ENCODE measurements at regions not wholly inside any gene's neighbourhood (a gene's known extent, or its start where the extent isn't known, plus 50 kb on each side); places are given as distances from the start of the nearest gene placed in this dataset.
A peak's percentile ranks its signal among the peaks of the same experiment; 100 is the strongest.

DNA sequence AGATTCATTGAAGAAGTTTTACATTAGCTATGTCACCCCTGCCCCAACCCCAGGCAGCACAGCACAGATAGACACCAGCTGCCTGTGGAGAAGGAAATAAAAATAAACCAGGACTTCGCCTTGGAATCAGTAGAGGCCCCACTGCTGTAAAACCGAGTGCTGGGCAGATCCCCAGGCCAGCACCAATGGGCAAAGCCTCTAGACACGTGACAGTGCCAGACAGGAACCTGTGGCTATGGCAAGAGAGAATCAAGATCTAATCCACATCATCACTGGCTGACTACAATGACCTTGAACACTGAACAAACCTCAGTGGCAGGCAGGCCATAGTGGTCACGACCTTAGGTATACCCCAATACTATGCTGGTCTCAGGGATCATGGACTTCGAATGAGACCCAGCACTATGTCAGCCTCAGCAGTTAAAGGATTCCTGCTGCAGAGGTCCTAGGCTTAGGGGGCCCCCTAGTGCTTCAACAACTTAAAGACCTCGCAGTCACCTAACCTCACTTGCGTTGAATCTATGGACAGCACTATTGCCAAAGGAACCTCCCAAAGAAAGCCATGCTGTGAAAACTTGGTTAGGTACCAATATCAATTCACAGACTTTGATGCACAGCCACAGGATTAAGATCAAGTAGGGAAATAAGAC is 2118.6 kb upstream of the C9orf72 start:
- POLR2A ChIA-PET: no interaction called here
- H3K36me3 ChIP-seq (ENCODE audit: control insufficient read depth in 4 of 4, insufficient read depth in 4 of 4, low read length in 3 of 4): no peaks in the 10 kb centered on the region
- H3K27me3 ChIP-seq (replicated peaks in 2 of 5; ENCODE audit: control insufficient read depth in 4 of 5, insufficient read depth in 5 of 5, low read length in 4 of 5): no peaks in the 10 kb centered on the region
- WGBS (ENCODE audit: insufficient coverage): 65% methylated on average over 5 of the region's 7 CpGs
- H3K4me3 ChIP-seq (ENCODE audit: control insufficient read depth in 1 of 7, extremely low read depth in 1 of 7, insufficient read depth in 4 of 7, low read depth in 2 of 7, low read length in 6 of 7): no peak overlapping the region
- H3K27ac ChIP-seq (ENCODE audit: insufficient read depth in 1 of 2, low read depth in 1 of 2, low read length in 2 of 2, poor library complexity in 1 of 2, severe bottlenecking in 2 of 2): no peak overlapping the region
- no peaks in the 10 kb centered on the region for H3K4me1 ChIP-seq (ENCODE audit: control extremely low read depth in 1 of 4, control insufficient read depth in 4 of 4, insufficient read depth in 4 of 4, low read length in 3 of 4)
- DNase-seq: peak; percentile 9 to 31 (median 30)
- H3K9me3 ChIP-seq (ENCODE audit: control extremely low read depth in 1 of 5, control insufficient read depth in 4 of 5, insufficient read depth in 2 of 5, low read depth in 1 of 5, low read length in 4 of 5): peaks cover 0 to 3% (median 0%) of the 10 kb centered on the region in 5 experiments
- CTCF ChIA-PET: interaction anchor here (1.0 to 1.3 kb wide), 2 partner anchors 12 to 917 kb away, joined by 3 to 5 read pairs; no protein-coding TSS in a partner anchor

DNA sequence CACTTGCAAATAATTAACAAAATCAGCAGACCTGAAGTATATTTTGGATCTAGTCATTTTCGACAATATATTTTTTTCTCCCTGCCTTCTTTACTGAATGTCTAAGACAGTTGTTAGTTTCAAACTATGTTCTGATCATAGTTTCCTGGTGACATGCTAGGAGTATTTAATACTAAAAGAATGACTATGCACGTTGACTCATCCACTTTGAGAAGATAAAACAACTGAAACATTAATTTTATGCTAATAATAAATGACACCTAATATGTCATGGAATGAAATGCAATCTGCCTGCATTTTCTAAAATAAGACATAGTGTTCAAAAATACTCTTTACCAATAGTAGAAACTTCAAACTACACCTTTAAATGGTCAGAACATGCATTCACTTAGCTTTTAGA is 2123.7 kb upstream of the C9orf72 start:
- Histone ChIP-seq H3K4me1 (ENCODE audit: control extremely low read depth in 1 of 4, control insufficient read depth in 4 of 4, insufficient read depth in 4 of 4, low read length in 3 of 4) (no peaks in the 10 kb centered on the region), H3K27me3 (replicated peaks in 2 of 5; ENCODE audit: control insufficient read depth in 4 of 5, insufficient read depth in 5 of 5, low read length in 4 of 5) (no peaks in the 10 kb centered on the region), H3K9me3 (ENCODE audit: control extremely low read depth in 1 of 5, control insufficient read depth in 4 of 5, insufficient read depth in 2 of 5, low read depth in 1 of 5, low read length in 4 of 5) (peaks cover 0 to 3% (median 0%) of the 10 kb centered on the region in 5 experiments), H3K4me3 (ENCODE audit: control insufficient read depth in 1 of 7, extremely low read depth in 1 of 7, insufficient read depth in 4 of 7, low read depth in 2 of 7, low read length in 6 of 7) (no peak overlapping the region), H3K36me3 (ENCODE audit: control insufficient read depth in 4 of 4, insufficient read depth in 4 of 4, low read length in 3 of 4) (no peaks in the 10 kb centered on the region), H3K27ac (ENCODE audit: insufficient read depth in 1 of 2, low read depth in 1 of 2, low read length in 2 of 2, poor library complexity in 1 of 2, severe bottlenecking in 2 of 2) (no peak overlapping the region)
- no CpG with 5 or more reads among the region's 2 CpGs for WGBS (ENCODE audit: insufficient coverage)
- DNase-seq: no peak
- ChIA-PET CTCF (no interaction called here), POLR2A (no interaction called here)

DNA sequence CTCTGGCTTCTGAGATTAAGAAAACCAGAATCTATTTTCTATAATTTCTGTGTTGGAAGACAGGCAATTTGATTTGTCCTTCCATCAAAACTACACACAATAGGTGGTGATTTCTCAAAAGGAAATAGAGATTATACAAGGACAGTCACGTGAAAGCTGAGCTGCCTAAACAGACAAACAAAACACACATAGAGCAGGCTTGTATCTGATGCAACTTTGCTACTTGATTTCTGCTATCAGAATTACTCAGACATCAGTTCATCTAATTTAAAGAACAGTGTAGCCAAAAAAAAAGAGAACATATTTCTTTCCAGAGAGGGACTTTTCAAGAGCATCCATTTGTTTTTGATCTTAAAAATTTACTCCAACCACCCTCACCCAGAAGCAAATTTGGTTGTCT is 2128.3 kb upstream of the C9orf72 start:
- no peak for DNase-seq
- no peaks in the 10 kb centered on the region for H3K36me3 ChIP-seq (ENCODE audit: control insufficient read depth in 4 of 4, insufficient read depth in 4 of 4, low read length in 3 of 4)
- CTCF ChIA-PET: no interaction called here
- no peak overlapping the region for H3K27ac ChIP-seq (ENCODE audit: insufficient read depth in 1 of 2, low read depth in 1 of 2, low read length in 2 of 2, poor library complexity in 1 of 2, severe bottlenecking in 2 of 2)
- no peaks in the 10 kb centered on the region for H3K27me3 ChIP-seq (replicated peaks in 2 of 5; ENCODE audit: control insufficient read depth in 4 of 5, insufficient read depth in 5 of 5, low read length in 4 of 5)
- H3K4me3 ChIP-seq (ENCODE audit: control insufficient read depth in 1 of 7, extremely low read depth in 1 of 7, insufficient read depth in 4 of 7, low read depth in 2 of 7, low read length in 6 of 7): no peak overlapping the region
- H3K9me3 ChIP-seq (ENCODE audit: control extremely low read depth in 1 of 5, control insufficient read depth in 4 of 5, insufficient read depth in 2 of 5, low read depth in 1 of 5, low read length in 4 of 5): no peaks in the 10 kb centered on the region
- POLR2A ChIA-PET: no interaction called here
- H3K4me1 ChIP-seq (ENCODE audit: control extremely low read depth in 1 of 4, control insufficient read depth in 4 of 4, insufficient read depth in 4 of 4, low read length in 3 of 4): no peaks in the 10 kb centered on the region
- 86% methylated on average over 1 of the region's 1 CpG for WGBS (ENCODE audit: insufficient coverage)

DNA sequence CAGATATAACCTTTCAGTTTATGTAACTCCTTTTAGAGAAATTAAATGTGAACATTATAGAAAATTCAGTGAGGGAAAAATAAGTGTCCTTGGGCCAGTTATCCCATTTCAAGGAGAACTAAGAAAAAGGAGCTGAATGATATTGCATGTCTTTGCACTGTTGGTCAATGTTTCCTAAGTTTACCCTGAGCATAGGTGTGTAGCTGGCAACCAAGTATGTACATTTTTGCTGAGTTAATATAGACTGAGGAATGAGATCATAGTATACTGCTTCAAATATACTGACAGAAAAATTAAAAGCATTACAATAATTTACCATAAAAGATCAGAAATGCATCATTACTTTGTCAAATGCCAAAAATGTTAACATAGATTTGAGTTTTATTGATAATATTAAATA is 2128.7 kb upstream of the C9orf72 start:
- Histone ChIP-seq H3K36me3 (ENCODE audit: control insufficient read depth in 4 of 4, insufficient read depth in 4 of 4, low read length in 3 of 4) (no peaks in the 10 kb centered on the region), H3K27ac (ENCODE audit: insufficient read depth in 1 of 2, low read depth in 1 of 2, low read length in 2 of 2, poor library complexity in 1 of 2, severe bottlenecking in 2 of 2) (no peak overlapping the region), H3K9me3 (ENCODE audit: control extremely low read depth in 1 of 5, control insufficient read depth in 4 of 5, insufficient read depth in 2 of 5, low read depth in 1 of 5, low read length in 4 of 5) (no peaks in the 10 kb centered on the region), H3K27me3 (replicated peaks in 2 of 5; ENCODE audit: control insufficient read depth in 4 of 5, insufficient read depth in 5 of 5, low read length in 4 of 5) (no peaks in the 10 kb centered on the region), H3K4me1 (ENCODE audit: control extremely low read depth in 1 of 4, control insufficient read depth in 4 of 4, insufficient read depth in 4 of 4, low read length in 3 of 4) (no peaks in the 10 kb centered on the region), H3K4me3 (ENCODE audit: control insufficient read depth in 1 of 7, extremely low read depth in 1 of 7, insufficient read depth in 4 of 7, low read depth in 2 of 7, low read length in 6 of 7) (no peak overlapping the region)
- POLR2A ChIA-PET: no interaction called here
- DNase-seq: no peak
- CTCF ChIA-PET: no interaction called here

DNA sequence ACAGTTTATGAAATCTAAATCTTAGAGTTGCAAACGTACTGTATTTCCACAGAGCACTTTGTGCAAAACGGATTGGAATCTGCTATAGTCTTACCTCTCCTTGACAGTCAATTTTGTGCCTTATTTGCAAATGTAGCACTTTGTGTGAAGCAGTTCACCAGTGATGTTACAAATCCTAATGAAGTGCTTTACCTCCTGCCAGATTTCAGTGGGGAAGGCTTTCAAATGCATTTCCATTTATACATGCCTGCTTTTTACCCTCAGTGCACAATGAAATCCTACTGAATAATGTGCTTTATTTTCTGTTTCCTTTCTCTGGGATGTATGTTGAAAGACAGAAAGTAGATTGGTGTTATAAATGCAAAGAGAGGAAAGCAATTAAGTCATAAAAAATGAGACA is 2141.6 kb upstream of the C9orf72 start:
- Histone ChIP-seq H3K4me1 (ENCODE audit: control extremely low read depth in 1 of 4, control insufficient read depth in 4 of 4, insufficient read depth in 4 of 4, low read length in 3 of 4) (no peaks in the 10 kb centered on the region), H3K36me3 (ENCODE audit: control insufficient read depth in 4 of 4, insufficient read depth in 4 of 4, low read length in 3 of 4) (no peaks in the 10 kb centered on the region), H3K27me3 (replicated peaks in 2 of 5; ENCODE audit: control insufficient read depth in 4 of 5, insufficient read depth in 5 of 5, low read length in 4 of 5) (no peaks in the 10 kb centered on the region), H3K4me3 (ENCODE audit: control insufficient read depth in 1 of 7, extremely low read depth in 1 of 7, insufficient read depth in 4 of 7, low read depth in 2 of 7, low read length in 6 of 7) (no peak overlapping the region), H3K27ac (ENCODE audit: insufficient read depth in 1 of 2, low read depth in 1 of 2, low read length in 2 of 2, poor library complexity in 1 of 2, severe bottlenecking in 2 of 2) (no peak overlapping the region), H3K9me3 (ENCODE audit: control extremely low read depth in 1 of 5, control insufficient read depth in 4 of 5, insufficient read depth in 2 of 5, low read depth in 1 of 5, low read length in 4 of 5) (peaks cover 0 to 1% (median 0%) of the 10 kb centered on the region in 5 experiments)
- ChIA-PET POLR2A (no interaction called here), CTCF (no interaction called here)
- DNase-seq: no peak
- 83% methylated on average over 2 of the region's 2 CpGs for WGBS (ENCODE audit: insufficient coverage)

DNA sequence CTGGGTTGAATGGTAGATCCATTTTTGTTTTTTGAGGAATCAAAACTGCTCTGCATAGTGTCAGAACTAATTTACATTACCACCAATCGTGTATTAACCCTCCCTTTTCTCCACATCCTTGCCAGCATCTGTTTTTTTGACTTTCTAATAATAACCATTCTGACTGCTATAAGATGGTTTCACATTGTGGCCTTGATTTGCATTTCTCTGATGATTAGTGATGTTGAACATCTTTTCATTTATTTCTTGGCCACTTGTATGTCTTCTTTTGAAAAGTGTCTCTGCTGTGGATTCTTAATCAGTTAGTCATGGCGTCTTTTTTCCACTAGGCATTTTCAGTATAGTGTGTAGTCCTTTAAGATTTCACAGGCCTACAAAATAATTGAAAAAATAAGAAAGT is 2144.3 kb upstream of the C9orf72 start:
- Histone ChIP-seq H3K9me3 (ENCODE audit: control extremely low read depth in 1 of 5, control insufficient read depth in 4 of 5, insufficient read depth in 2 of 5, low read depth in 1 of 5, low read length in 4 of 5) (peaks cover 0 to 1% (median 0%) of the 10 kb centered on the region in 5 experiments), H3K36me3 (ENCODE audit: control insufficient read depth in 4 of 4, insufficient read depth in 4 of 4, low read length in 3 of 4) (no peaks in the 10 kb centered on the region), H3K27ac (ENCODE audit: insufficient read depth in 1 of 2, low read depth in 1 of 2, low read length in 2 of 2, poor library complexity in 1 of 2, severe bottlenecking in 2 of 2) (no peak overlapping the region), H3K27me3 (replicated peaks in 2 of 5; ENCODE audit: control insufficient read depth in 4 of 5, insufficient read depth in 5 of 5, low read length in 4 of 5) (no peaks in the 10 kb centered on the region), H3K4me1 (ENCODE audit: control extremely low read depth in 1 of 4, control insufficient read depth in 4 of 4, insufficient read depth in 4 of 4, low read length in 3 of 4) (no peaks in the 10 kb centered on the region), H3K4me3 (ENCODE audit: control insufficient read depth in 1 of 7, extremely low read depth in 1 of 7, insufficient read depth in 4 of 7, low read depth in 2 of 7, low read length in 6 of 7) (no peak overlapping the region)
- no CpG with 5 or more reads among the region's 2 CpGs for WGBS (ENCODE audit: insufficient coverage)
- CTCF ChIA-PET: no interaction called here
- POLR2A ChIA-PET: no interaction called here
- no peak for DNase-seq

DNA sequence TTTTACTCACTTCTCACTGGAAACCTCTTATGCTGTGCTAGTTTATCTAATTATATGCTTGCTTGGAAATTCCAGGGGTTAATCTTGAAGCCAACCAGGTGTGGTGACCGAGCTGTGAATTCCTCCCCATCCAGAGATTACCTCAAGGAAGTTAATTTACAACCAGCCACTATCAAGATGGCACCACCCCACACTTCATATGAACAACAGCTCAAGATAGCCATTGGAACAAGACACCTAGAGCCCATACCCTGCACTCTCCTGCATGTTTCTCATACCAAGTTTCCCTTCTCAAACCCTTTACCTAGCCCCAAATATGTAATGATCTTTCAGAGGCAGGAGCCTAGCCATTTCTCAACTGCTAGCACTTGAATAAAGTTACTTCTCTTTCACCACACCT is 2156.9 kb upstream of the C9orf72 start:
- no peak overlapping the region for H3K4me3 ChIP-seq (ENCODE audit: control insufficient read depth in 1 of 7, extremely low read depth in 1 of 7, insufficient read depth in 4 of 7, low read depth in 2 of 7, low read length in 6 of 7)
- CTCF ChIA-PET: no interaction called here
- POLR2A ChIA-PET: no interaction called here
- no peaks in the 10 kb centered on the region for H3K36me3 ChIP-seq (ENCODE audit: control insufficient read depth in 4 of 4, insufficient read depth in 4 of 4, low read length in 3 of 4)
- no peaks in the 10 kb centered on the region for H3K4me1 ChIP-seq (ENCODE audit: control extremely low read depth in 1 of 4, control insufficient read depth in 4 of 4, insufficient read depth in 4 of 4, low read length in 3 of 4)
- no peaks in the 10 kb centered on the region for H3K27me3 ChIP-seq (replicated peaks in 2 of 5; ENCODE audit: control insufficient read depth in 4 of 5, insufficient read depth in 5 of 5, low read length in 4 of 5)
- 40% methylated on average over 1 of the region's 1 CpG for WGBS (ENCODE audit: insufficient coverage)
- H3K27ac ChIP-seq (ENCODE audit: insufficient read depth in 1 of 2, low read depth in 1 of 2, low read length in 2 of 2, poor library complexity in 1 of 2, severe bottlenecking in 2 of 2): no peak overlapping the region
- peaks cover 0 to 2% (median 0%) of the 10 kb centered on the region in 5 experiments for H3K9me3 ChIP-seq (ENCODE audit: control extremely low read depth in 1 of 5, control insufficient read depth in 4 of 5, insufficient read depth in 2 of 5, low read depth in 1 of 5, low read length in 4 of 5)
- DNase-seq: no peak
